A673 (cell line): ENCODE measurements at regions not wholly inside any gene's neighbourhood (a gene's known extent, or its start where the extent isn't known, plus 50 kb on each side); places are given as distances from the start of the nearest gene placed in this dataset.

Source experiments
- BruUV-seq: library from RNA; stranded (reverse); fragments of 400-500 nt; replicated peaks from 2 replicates; lab custom pipeline; 2021; lab: Mats Ljungman, UMichigan
- CTCF ChIA-PET: fragments of 300-600 bp; sonication (Branson Sonifier 250); formaldehyde crosslinking; loops from one replicate; lab custom pipeline; 2022; ENCODE audit warnings: antibody characterized with exemption; lab: Charles Lee
- POLR2A ChIA-PET: fragments of 300-600 bp; sonication (Branson Sonifier 250); formaldehyde crosslinking; loops from one replicate; lab custom pipeline; 2022; ENCODE audit warnings: antibody characterized with exemption; ENCODE audit not compliant: low non-redundant PET; lab: Charles Lee
- DNase-seq: peaks from one replicate; pipeline ENCODE4 v3.0.0-alpha.2; 2015; ENCODE audit warnings: low spot score
- H3K27ac ChIP-seq: fragments of 200-600 bp; sonication (generic); 2 replicates; pipeline ENCODE4 v1.5.1; 2016; ENCODE audit warnings: mixed run types, low read depth, mild to moderate bottlenecking, mixed read lengths, antibody characterized with exemption, low read length; ENCODE audit not compliant: poor library complexity, severe bottlenecking
- H3K27me3 ChIP-seq: fragments of 200-600 bp; sonication (generic); replicated peaks from 2 replicates; pipeline ENCODE4 v1.6.1; 2017; ENCODE audit warnings: mixed run types, low read depth, mild to moderate bottlenecking, mixed read lengths, antibody characterized with exemption, low read length; ENCODE audit not compliant: insufficient read depth, poor library complexity
- H3K36me3 ChIP-seq: fragments of 200-600 bp; sonication (generic); 2 replicates; pipeline ENCODE4 v1.6.1; 2016; ENCODE audit warnings: mixed run types, mild to moderate bottlenecking, mixed read lengths, antibody characterized with exemption, low read length; ENCODE audit not compliant: insufficient read depth, poor library complexity, severe bottlenecking
- H3K4me1 ChIP-seq: fragments of 200-600 bp; sonication (generic); 2 replicates; pipeline ENCODE4 v1.6.1; 2017; ENCODE audit warnings: mixed run types, mild to moderate bottlenecking, mixed read lengths, antibody characterized with exemption, low read length; ENCODE audit not compliant: insufficient read depth, poor library complexity, severe bottlenecking
- H3K4me3 ChIP-seq: fragments of 200-600 bp; sonication (generic); 2 replicates; pipeline ENCODE4 v1.5.1; 2016; ENCODE audit warnings: low read depth, mixed run types, mild to moderate bottlenecking, mixed read lengths, low read length; ENCODE audit not compliant: poor library complexity, severe bottlenecking
- H3K9me3 ChIP-seq: fragments of 200-600 bp; sonication (generic); 2 replicates; pipeline ENCODE4 v1.6.1; 2016; ENCODE audit warnings: mixed run types, low read depth, mild to moderate bottlenecking, mixed read lengths, antibody characterized with exemption, low read length; ENCODE audit not compliant: poor library complexity, severe bottlenecking
- EZH2 ChIP-seq: fragments of 200-600 bp; sonication (generic); IDR thresholded peaks from 2 replicates; pipeline ENCODE4 v1.6.1; 2017; ENCODE audit warnings: borderline replicate concordance, low read depth, mild to moderate bottlenecking, mixed read lengths, antibody characterized with exemption, low read length; ENCODE audit not compliant: poor library complexity, severe bottlenecking
- intact Hi-C: fragments of 100-400 bp; cut with micrococcal nuclease; formaldehyde crosslinking; loops from one replicate; pipeline ENCODE4 v1.10.0; 2022; ENCODE audit not compliant: unreplicated experiment
- TF ChIP-seq, protein P1 (sequence below): fragments of 300-800, 200-600 bp; sonication (generic); conservative IDR thresholded peaks from 2 replicates; pipeline ENCODE4 v1.5.1; 2017; ENCODE audit warnings: low read depth, mild to moderate bottlenecking, antibody characterized with exemption, low read length, moderate library complexity, mixed read lengths

DNA sequence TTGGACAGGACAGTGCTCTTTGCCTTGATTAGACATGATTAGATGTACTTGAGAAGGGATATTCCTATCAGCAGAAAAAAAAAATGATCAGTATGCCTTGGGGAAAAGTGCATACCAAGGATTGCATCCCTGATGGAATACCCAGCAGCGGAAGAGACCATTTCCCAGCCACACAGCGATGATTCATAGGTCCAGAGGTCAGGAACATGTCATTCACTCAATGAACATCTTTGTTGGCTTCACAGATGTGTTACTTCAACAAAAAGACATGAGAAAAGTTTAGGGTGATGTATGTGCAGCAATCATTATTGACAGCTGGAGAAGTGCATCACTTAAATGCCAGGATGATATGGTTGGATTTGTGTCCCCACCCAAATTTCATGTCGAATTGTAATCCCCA is 293.5 kb downstream of the ZNF674 start:
- no TSS peak for BruUV-seq
- Histone ChIP-seq H3K36me3 (no peaks in the 10 kb centered on the region), H3K4me1 (peaks cover 33% of the 10 kb centered on the region), H3K27ac (no peak overlapping the region), H3K9me3 (no peaks in the 10 kb centered on the region), H3K27me3 (no peaks in the 10 kb centered on the region), H3K4me3 (no peak overlapping the region)
- CTCF ChIA-PET, result no interaction called here
- TF ChIP-seq, protein P1, sequence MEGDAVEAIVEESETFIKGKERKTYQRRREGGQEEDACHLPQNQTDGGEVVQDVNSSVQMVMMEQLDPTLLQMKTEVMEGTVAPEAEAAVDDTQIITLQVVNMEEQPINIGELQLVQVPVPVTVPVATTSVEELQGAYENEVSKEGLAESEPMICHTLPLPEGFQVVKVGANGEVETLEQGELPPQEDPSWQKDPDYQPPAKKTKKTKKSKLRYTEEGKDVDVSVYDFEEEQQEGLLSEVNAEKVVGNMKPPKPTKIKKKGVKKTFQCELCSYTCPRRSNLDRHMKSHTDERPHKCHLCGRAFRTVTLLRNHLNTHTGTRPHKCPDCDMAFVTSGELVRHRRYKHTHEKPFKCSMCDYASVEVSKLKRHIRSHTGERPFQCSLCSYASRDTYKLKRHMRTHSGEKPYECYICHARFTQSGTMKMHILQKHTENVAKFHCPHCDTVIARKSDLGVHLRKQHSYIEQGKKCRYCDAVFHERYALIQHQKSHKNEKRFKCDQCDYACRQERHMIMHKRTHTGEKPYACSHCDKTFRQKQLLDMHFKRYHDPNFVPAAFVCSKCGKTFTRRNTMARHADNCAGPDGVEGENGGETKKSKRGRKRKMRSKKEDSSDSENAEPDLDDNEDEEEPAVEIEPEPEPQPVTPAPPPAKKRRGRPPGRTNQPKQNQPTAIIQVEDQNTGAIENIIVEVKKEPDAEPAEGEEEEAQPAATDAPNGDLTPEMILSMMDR, result no peak
- TF ChIP-seq EZH2, result no peak
- DNase-seq, result no peak
- intact Hi-C loops, result no loop called here
- POLR2A ChIA-PET, result no interaction called here

DNA sequence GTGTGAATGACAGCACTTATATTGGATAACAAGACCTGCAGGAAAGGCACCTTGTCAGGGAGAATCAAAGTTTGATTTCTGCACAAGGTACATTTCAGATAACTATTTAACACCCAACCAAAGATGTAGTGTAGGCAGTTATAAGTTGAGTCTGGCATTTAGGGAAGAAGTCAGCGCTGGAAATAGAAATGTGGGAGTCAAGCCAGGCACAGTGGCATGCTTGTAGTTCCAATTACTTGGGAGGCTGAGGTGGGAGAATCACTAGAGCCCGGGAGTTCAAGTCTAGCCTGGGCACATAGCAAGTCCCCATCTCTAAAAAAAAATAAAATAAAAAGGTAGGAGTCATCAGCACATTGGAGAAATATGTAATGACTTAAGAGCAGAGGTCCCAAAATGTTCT is 295.1 kb downstream of the ZNF674 start:
- POLR2A ChIA-PET, result no interaction called here

DNA sequence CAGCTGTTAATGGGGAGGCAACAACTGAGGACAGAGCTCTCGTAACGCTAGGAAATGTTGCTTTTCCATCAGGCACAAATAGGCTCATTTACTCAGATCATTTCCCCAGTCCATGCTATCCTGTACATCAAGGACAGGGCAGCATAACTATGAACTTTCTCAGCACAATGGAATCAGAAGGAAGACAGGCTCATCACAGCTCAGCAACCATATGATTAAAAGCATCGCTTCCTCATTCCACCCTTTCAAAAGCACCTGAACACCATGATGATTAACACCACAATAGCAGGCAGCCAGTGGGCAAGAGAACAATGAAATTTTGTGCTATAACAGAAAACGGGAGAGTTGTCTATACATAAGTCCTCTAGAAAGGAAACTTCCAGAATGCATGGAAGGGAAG is 297.8 kb downstream of the ZNF674 start:
- H3K27me3 ChIP-seq, result no peaks in the 10 kb centered on the region
- H3K9me3 ChIP-seq, result peaks cover 5% of the 10 kb centered on the region
- CTCF ChIA-PET, result no interaction called here
- no TSS peak for BruUV-seq
- TF ChIP-seq EZH2, result no peak
- TF ChIP-seq, protein P1, result no peak
- H3K27ac ChIP-seq, result no peak overlapping the region
- intact Hi-C loops, result no loop called here
- H3K36me3 ChIP-seq, result no peaks in the 10 kb centered on the region
- no peak for DNase-seq
- H3K4me3 ChIP-seq, result no peak overlapping the region
- H3K4me1 ChIP-seq, result no peaks in the 10 kb centered on the region
- POLR2A ChIA-PET, result no interaction called here

More for the DNA sequence above, 295.1 kb downstream of the ZNF674 start:
- Histone ChIP-seq H3K27me3 (no peaks in the 10 kb centered on the region), H3K27ac (no peak overlapping the region), H3K36me3 (no peaks in the 10 kb centered on the region), H3K4me1 (peaks cover 17% of the 10 kb centered on the region), H3K9me3 (peaks cover 2% of the 10 kb centered on the region), H3K4me3 (no peak overlapping the region)
- DNase-seq, result no peak
- BruUV-seq, result no TSS peak
- CTCF ChIA-PET, result no interaction called here
- TF ChIP-seq, protein P1, result no peak
- TF ChIP-seq EZH2, result no peak
- intact Hi-C loops, result no loop called here
